ENCODE measurements at regions not wholly inside any gene's neighbourhood (a gene's known extent, or its start where the extent isn't known, plus 50 kb on each side); places are given as distances from the start of the nearest gene placed in this dataset.

GRCh38 chr17:71423871-71424546, 696.8 kb upstream of the SOX9 start:
- no peak overlapping the region for H3K27ac Mint-ChIP-seq
- no peak for ATAC-seq (ENCODE audit: low read depth)
- no peaks in the 10 kb centered on the region for H3K27me3 Mint-ChIP-seq
- no peaks in the 10 kb centered on the region for H3K36me3 Mint-ChIP-seq
- peaks cover 9% of the 10 kb centered on the region for H3K9me3 Mint-ChIP-seq
- H3K4me3 Mint-ChIP-seq, result no peak overlapping the region
- no peak for DNase-seq (ENCODE audit: low spot score in 2 of 2)
- no peaks in the 10 kb centered on the region for H3K4me1 Mint-ChIP-seq

- Mint-ChIP-seq H3K27me3 (no peaks in the 10 kb centered on the region), H3K4me3 (no peak overlapping the region), H3K9me3 (peaks cover 6% of the 10 kb centered on the region), H3K27ac (no peak overlapping the region), H3K36me3 (no peaks in the 10 kb centered on the region), H3K4me1 (no peaks in the 10 kb centered on the region)
- ATAC-seq (ENCODE audit: low read depth), result no peak
- no peak for DNase-seq (ENCODE audit: low spot score in 2 of 2)
Observed at GRCh38 chr17:71427801-71428200, 693.0 kb upstream of the SOX9 start.

GRCh38 chr17:71428897-71429296, 691.9 kb upstream of the SOX9 start:
- no peak for ATAC-seq (ENCODE audit: low read depth)

GRCh38 chr17:71430281-71430680, 690.5 kb upstream of the SOX9 start:
- Mint-ChIP-seq H3K9me3 (peaks cover 4% of the 10 kb centered on the region), H3K27ac (no peak overlapping the region), H3K36me3 (no peaks in the 10 kb centered on the region), H3K27me3 (no peaks in the 10 kb centered on the region), H3K4me1 (no peaks in the 10 kb centered on the region), H3K4me3 (no peak overlapping the region)
- no peak for DNase-seq (ENCODE audit: low spot score in 2 of 2)
- ATAC-seq (ENCODE audit: low read depth), result no peak

More at GRCh38 chr17:71428897-71429296, 691.9 kb upstream of the SOX9 start:
- no peaks in the 10 kb centered on the region for H3K27me3 Mint-ChIP-seq
- H3K27ac Mint-ChIP-seq, result no peak overlapping the region
- DNase-seq (ENCODE audit: low spot score in 2 of 2), result no peak
- H3K36me3 Mint-ChIP-seq, result no peaks in the 10 kb centered on the region
- H3K9me3 Mint-ChIP-seq, result peaks cover 6% of the 10 kb centered on the region
- no peak overlapping the region for H3K4me3 Mint-ChIP-seq
- no peaks in the 10 kb centered on the region for H3K4me1 Mint-ChIP-seq

- peaks cover 4% of the 10 kb centered on the region for H3K9me3 Mint-ChIP-seq
- DNase-seq (ENCODE audit: low spot score in 2 of 2), result no peak
Observed at GRCh38 chr17:71431146-71431545, 689.7 kb upstream of the SOX9 start.

GRCh38 chr17:71432378-71433315, 688.2 kb upstream of the SOX9 start:
- Mint-ChIP-seq H3K4me3 (no peak overlapping the region), H3K27ac (no peak overlapping the region), H3K36me3 (no peaks in the 10 kb centered on the region), H3K4me1 (no peaks in the 10 kb centered on the region), H3K9me3 (peaks cover 4% of the 10 kb centered on the region), H3K27me3 (no peaks in the 10 kb centered on the region)
- no peak for DNase-seq (ENCODE audit: low spot score in 2 of 2)
- ATAC-seq (ENCODE audit: low read depth), result no peak

More at GRCh38 chr17:71431146-71431545, 689.7 kb upstream of the SOX9 start:
- Mint-ChIP-seq H3K27me3 (no peaks in the 10 kb centered on the region), H3K4me1 (no peaks in the 10 kb centered on the region), H3K4me3 (no peak overlapping the region), H3K36me3 (no peaks in the 10 kb centered on the region), H3K27ac (no peak overlapping the region)
- no peak for ATAC-seq (ENCODE audit: low read depth)

- H3K27me3 Mint-ChIP-seq, result no peaks in the 10 kb centered on the region
- H3K36me3 Mint-ChIP-seq, result no peaks in the 10 kb centered on the region
- no peak for DNase-seq (ENCODE audit: low spot score in 2 of 2)
- no peak overlapping the region for H3K4me3 Mint-ChIP-seq
- H3K9me3 Mint-ChIP-seq, result peaks cover 3% of the 10 kb centered on the region
- no peaks in the 10 kb centered on the region for H3K4me1 Mint-ChIP-seq
- no peak overlapping the region for H3K27ac Mint-ChIP-seq
- no peak for ATAC-seq (ENCODE audit: low read depth)
Observed at GRCh38 chr17:71434716-71435115, 686.1 kb upstream of the SOX9 start.

GRCh38 chr17:71436479-71436878, 684.3 kb upstream of the SOX9 start:
- Mint-ChIP-seq H3K27me3 (no peaks in the 10 kb centered on the region), H3K27ac (no peak overlapping the region), H3K4me1 (no peaks in the 10 kb centered on the region), H3K4me3 (no peak overlapping the region), H3K9me3 (peaks cover 4% of the 10 kb centered on the region), H3K36me3 (no peaks in the 10 kb centered on the region)
- DNase-seq (ENCODE audit: low spot score in 2 of 2) (no peak), ATAC-seq (ENCODE audit: low read depth) (no peak)

- Mint-ChIP-seq H3K4me1 (no peaks in the 10 kb centered on the region), H3K4me3 (no peak overlapping the region), H3K27me3 (no peaks in the 10 kb centered on the region), H3K27ac (no peak overlapping the region), H3K36me3 (no peaks in the 10 kb centered on the region), H3K9me3 (peaks cover 4% of the 10 kb centered on the region)
- DNase-seq (ENCODE audit: low spot score in 2 of 2) (no peak), ATAC-seq (ENCODE audit: low read depth) (no peak)
Observed at GRCh38 chr17:71437166-71437565, 683.7 kb upstream of the SOX9 start.

GRCh38 chr17:71438631-71439146, 682.1 kb upstream of the SOX9 start:
- peaks cover 4% of the 10 kb centered on the region for H3K9me3 Mint-ChIP-seq
- no peaks in the 10 kb centered on the region for H3K27me3 Mint-ChIP-seq
- no peak overlapping the region for H3K27ac Mint-ChIP-seq
- no peak overlapping the region for H3K4me3 Mint-ChIP-seq
- H3K4me1 Mint-ChIP-seq, result no peaks in the 10 kb centered on the region
- ATAC-seq (ENCODE audit: low read depth) (no peak), DNase-seq (ENCODE audit: low spot score in 2 of 2) (no peak)
- no peaks in the 10 kb centered on the region for H3K36me3 Mint-ChIP-seq

GRCh38 chr17:71440513-71440912, 680.3 kb upstream of the SOX9 start:
- Mint-ChIP-seq H3K36me3 (no peaks in the 10 kb centered on the region), H3K4me3 (no peak overlapping the region), H3K27ac (no peak overlapping the region), H3K4me1 (no peaks in the 10 kb centered on the region), H3K27me3 (no peaks in the 10 kb centered on the region), H3K9me3 (peaks cover 4% of the 10 kb centered on the region)
- ATAC-seq (ENCODE audit: low read depth) (no peak), DNase-seq (ENCODE audit: low spot score in 2 of 2) (no peak)

- no peak overlapping the region for H3K27ac Mint-ChIP-seq
Observed at GRCh38 chr17:71441098-71441497, 679.7 kb upstream of the SOX9 start.

GRCh38 chr17:71444078-71444477, 676.7 kb upstream of the SOX9 start:
- Mint-ChIP-seq H3K27ac (no peak overlapping the region), H3K9me3 (peaks cover 5% of the 10 kb centered on the region), H3K4me3 (no peak overlapping the region), H3K27me3 (no peaks in the 10 kb centered on the region), H3K36me3 (no peaks in the 10 kb centered on the region), H3K4me1 (no peaks in the 10 kb centered on the region)
- DNase-seq (ENCODE audit: low spot score in 2 of 2) (no peak), ATAC-seq (ENCODE audit: low read depth) (no peak)

More at GRCh38 chr17:71441098-71441497, 679.7 kb upstream of the SOX9 start:
- Mint-ChIP-seq H3K4me1 (no peaks in the 10 kb centered on the region), H3K36me3 (no peaks in the 10 kb centered on the region), H3K4me3 (no peak overlapping the region), H3K27me3 (no peaks in the 10 kb centered on the region), H3K9me3 (peaks cover 5% of the 10 kb centered on the region)
- ATAC-seq (ENCODE audit: low read depth), result no peak
- DNase-seq (ENCODE audit: low spot score in 2 of 2), result no peak

GRCh38 chr17:71446645-71447437, 674.0 kb upstream of the SOX9 start:
- no peaks in the 10 kb centered on the region for H3K4me1 Mint-ChIP-seq
- ATAC-seq (ENCODE audit: low read depth), result no peak
- no peak overlapping the region for H3K27ac Mint-ChIP-seq
- DNase-seq (ENCODE audit: low spot score in 2 of 2), result no peak
- no peak overlapping the region for H3K4me3 Mint-ChIP-seq
- no peaks in the 10 kb centered on the region for H3K27me3 Mint-ChIP-seq
- no peaks in the 10 kb centered on the region for H3K36me3 Mint-ChIP-seq
- H3K9me3 Mint-ChIP-seq, result peaks cover 4% of the 10 kb centered on the region

All from memory B cell (primary cell).